ENCODE measurements at regions not wholly inside any gene's neighbourhood (a gene's known extent, or its start where the extent isn't known, plus 50 kb on each side); places are given as distances from the start of the nearest gene placed in this dataset.

DNA sequence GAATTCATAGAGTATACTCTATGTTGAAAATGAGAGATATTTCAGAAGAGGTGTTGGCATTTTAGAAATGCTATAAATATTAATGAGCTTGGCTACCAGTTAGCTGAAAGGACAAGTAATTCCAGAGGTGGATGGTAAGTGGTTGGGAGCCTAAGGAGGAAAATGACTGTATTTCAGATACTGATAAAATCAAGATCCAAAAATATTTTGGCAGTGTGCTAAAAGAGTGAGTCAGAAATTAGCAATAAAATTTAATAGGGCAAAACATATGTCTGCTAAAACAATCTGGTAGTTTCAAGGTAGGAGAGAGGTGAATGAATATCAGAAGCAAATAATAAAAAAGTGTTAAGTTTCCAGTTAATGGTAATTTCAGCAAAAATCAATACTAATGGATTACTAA lies 1287.9 kb downstream of the CDH8 start:
- TF ChIP-seq POLR2A (IDR thresholded peaks at IDR 0.05; ENCODE audit: low read length) (no peak), GATA1 (IDR thresholded peaks at IDR 0.05; ENCODE audit: low read depth, low read length) (no peak)
